GM21423 (cell line): ENCODE measurements at regions not wholly inside any gene's neighbourhood (a gene's known extent, or its start where the extent isn't known, plus 50 kb on each side); places are given as distances from the start of the nearest gene placed in this dataset.

Source experiments
- ATAC-seq: cut with Tn5 transposase; IDR thresholded peaks from one replicate; pipeline ENCODE4 v1.9.1; 2021; ENCODE audit warnings: mild to moderate bottlenecking, moderate library complexity; ENCODE audit not compliant: unreplicated experiment

DNA sequence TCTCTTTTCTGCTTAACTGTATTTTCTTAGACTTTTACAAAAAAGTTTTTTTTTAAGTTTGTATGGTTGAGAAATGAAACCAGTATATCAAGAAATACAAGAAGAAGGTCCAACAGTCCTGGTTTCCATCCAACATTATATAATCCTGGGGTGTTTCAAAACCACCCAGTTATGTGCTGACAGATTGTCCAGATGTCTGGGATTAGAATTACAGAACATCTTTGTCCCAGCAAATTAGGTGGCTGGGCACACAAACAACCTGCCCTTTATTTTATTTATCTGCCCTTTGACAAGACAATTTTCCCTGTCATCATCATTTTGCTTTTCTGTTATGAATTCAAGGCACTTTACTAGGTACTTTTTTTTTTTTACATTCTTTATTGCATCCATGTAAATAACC is 622.1 kb downstream of the PLPP3 start:
- ATAC-seq = no peak

DNA sequence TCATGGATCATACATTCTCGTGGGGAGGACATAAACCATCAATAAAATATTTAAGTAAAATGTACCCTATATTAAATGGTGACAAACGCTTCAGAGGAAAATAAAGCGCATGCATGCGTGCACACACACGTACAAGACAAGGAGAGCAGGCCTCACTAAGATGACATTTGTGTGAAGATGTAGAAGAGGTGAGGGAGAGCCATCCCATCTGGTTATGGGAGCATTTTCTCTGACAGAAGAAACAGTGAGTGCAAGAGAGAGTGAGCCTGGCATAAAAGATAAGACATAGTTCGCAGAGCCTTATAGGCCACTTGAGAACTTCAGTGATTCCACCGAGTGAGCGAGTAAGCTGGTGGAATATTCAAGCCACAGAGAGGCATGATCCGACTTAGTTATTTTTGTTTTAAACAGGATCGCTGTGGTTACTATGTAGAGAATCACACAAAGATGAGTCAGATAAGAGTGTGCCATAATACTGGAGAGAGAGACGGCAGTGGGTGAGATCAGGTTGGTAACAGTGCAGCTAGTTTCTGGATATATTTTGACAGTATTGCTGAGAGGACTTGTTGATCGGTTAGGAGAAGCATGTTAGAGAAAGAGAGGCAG is 624.2 kb downstream of the PLPP3 start:
- ATAC-seq = no peak

DNA sequence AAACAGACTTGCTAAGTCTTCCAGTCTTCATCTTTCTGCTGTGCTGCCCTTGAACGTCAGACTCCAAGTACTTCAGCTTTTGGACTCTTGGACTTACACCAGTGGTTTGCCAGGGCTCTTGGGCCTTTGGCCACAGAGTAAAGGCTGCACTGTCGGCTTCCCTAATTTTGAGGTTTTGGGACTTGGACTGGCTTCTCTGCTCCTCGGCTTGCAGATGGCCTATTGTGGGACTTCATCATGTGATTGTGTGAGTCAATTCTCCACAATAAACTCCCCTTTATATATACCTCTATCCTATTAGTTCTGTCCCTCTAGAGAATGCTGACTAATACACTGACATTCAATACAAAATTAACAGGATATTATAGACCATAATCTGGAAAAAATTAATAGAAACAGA is 628.1 kb downstream of the PLPP3 start:
- no peak for ATAC-seq

DNA sequence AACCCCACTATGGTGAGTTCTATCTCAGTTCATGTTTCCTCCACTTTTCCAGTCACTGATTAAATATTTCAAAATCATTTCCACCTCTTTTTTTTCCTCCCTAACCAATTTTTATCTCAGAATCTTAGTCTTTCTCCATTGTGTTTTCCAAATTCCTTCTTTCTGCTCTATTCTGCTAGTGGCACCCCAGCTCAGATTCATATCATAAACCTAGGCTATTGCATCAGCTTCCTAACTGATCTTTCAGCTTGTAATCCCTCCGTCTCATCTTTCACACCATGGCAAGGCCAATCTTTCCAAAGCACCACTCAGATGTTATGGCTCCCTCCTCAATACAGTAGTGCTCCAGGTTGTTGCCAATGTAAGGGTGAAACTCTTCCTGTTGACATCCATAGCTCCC is 631.9 kb downstream of the PLPP3 start:
- no peak for ATAC-seq

DNA sequence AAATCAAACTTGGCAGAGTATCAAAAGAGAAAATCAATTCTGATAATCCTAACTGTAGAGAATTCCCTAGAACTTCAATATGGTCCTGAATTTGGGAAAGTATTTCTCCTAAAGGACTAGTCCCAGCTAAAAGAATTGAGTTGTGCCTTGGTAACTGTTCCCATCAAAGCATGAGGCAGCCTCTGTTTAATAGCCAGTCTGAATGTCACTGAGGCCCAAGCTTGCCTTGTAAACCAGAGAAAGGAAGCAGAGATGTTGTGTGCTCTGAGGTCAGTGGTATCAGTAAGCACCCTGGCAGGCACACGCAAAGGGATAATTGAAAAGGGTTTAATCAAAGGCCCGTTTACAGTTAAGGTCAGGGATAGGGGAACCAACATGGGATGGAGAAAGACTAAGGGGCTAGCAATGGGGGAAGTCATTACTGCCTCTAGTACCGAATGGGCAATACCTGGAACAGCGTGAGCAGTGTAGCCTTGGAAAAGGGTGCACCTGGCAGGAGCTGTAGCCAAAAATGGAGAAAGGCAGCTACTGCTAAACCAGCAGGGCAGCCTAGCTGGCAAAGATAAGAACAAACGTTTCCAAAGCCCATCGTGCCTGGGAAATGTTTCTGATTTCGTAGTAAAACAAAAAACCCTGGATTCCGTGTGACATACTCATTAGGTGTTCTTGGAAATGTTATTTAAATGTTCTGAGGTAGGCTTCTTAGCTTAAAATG is 635.5 kb downstream of the PLPP3 start:
- no peak for ATAC-seq

DNA sequence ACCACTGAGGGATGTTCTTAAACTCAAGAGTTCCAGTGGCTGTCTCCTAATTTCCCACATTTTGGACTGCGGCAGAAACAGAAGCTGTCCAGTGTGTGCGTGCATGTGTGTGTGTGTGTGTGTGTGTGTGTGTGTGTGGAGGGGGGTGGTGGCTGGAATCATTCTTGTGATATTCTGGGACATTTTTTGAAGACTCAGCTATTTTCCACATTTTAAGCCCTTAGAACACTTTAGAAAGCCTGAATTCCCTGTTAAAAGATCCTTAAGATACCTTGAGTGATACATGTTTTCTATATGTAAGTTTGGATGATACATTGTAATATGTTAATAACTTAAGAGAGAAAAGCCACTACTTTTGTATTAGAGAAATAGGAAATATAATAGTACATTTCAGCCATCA is 636.4 kb downstream of the PLPP3 start:
- no peak for ATAC-seq

DNA sequence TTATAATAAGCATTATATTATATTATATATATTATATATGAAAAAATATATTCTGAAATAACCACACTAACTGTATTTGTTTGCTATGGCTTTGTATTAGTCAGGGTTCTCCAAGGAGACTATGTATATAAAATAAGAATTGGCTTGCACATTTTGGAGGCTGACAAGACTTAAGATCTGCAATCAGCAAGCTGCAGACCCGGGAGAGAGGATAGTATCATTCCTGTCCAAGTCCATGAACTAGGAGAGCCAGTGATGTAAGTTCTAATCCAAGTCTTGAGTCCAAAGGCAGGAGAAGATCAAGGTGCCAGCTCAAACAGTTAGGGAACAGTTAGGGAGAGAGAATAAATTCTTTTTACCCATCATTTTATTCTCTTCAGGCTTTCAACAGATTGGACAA is 639.5 kb downstream of the PLPP3 start:
- no peak for ATAC-seq

DNA sequence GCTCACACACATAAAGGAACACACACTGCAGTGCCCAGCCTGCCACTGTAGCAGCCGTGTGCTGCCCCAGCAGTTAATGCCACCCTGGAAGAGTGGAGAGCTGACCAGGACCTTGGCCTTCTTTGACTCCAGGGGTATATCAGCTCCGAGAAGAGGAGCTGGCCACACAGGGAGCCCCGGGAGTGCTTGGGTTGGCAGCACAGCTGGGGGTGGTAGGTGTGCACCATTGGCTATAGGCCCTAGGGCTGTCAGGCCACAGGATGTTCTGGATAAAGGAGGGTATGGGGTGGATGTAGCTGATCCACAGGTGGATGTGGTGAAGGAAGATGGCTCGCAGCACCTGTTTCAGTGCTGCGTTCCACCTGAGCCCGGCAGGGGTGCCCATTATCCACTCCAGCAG is 640.5 kb downstream of the PLPP3 start:
- no peak for ATAC-seq

DNA sequence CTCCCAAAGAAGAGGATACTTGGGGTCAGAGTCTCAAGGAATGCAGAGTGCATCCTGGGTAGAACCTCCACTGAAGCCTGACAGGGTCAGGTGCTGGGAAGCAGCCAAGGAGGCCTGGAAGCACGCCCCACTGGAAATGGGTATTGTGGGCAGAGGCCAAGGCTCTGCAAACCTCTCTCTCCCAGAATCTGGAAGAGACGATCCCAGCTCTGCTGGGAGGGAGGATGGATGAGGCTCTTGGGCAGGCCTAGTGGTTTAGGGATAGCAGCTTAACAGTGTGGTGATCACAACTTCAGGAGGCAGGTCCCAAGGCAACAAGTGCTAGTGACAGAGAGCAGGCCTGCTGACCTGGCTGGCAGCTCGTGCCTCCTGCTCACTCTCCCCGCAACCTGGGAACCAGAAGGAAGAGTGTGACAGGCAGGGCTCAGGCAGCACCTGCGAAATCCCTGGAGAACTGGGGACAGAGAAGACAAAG is 641.0 kb downstream of the PLPP3 start:
- ATAC-seq = no peak

DNA sequence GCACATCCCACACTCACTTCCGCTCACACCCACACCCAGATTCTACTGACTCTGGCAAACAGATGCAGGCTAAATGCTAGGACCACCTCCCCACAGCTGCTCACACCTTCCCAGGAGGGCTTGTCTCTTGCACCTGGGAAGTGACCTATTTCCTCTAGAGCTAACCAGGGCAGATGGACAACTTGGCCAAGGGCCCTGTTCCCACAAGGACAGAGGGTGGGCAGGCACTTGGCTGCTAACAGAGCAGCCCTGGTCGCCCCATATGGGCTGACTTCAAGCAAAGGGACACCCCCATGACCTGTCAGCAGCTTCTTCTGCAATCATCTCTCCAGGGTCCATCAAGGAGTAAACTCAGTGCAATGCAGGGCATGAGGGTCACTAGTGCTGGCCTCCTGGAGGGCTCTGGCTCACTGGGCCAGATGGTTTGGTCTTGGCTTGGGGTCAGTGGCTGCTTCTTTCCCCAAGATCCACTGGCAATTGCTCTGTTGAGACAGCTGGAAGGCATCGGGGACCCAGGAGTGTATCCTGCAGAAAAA is 641.5 kb downstream of the PLPP3 start:
- no peak for ATAC-seq

DNA sequence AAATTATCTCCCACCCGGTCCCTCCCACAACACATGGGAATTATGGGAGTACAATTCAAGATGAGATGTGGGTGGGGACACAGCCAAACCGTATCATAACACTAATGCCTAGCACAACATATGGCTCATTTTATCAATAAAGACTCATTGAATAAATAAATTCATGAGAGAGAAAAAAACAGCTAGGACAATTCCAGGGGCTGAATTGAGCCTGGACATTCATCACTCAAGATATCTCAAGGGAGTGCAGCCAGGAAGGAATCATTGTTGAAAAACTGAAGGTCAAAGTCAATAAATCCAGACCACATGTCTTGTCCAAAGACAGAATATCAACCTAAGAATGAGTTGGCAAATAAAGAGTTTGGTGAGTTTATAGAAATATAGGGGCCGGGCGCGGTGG is 644.1 kb downstream of the PLPP3 start:
- ATAC-seq = no peak

DNA sequence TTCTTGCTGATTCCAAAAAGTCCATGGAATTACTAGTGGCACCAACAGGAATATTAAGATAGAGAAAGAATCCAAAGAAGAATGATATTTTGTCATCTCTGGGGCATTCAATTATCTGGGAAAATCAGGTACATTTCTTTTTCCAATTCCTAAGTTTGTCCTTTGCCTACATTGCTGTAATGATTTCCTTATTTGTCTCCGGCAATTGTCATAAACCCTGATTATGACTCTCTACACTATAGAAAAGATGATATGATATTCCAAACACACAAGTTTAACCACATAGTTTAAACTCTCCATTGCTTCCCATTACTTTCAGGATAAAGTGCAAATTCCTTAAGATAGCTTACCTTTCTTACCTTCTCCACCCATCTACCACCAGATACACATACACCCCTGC is 647.0 kb downstream of the PLPP3 start:
- ATAC-seq = no peak

DNA sequence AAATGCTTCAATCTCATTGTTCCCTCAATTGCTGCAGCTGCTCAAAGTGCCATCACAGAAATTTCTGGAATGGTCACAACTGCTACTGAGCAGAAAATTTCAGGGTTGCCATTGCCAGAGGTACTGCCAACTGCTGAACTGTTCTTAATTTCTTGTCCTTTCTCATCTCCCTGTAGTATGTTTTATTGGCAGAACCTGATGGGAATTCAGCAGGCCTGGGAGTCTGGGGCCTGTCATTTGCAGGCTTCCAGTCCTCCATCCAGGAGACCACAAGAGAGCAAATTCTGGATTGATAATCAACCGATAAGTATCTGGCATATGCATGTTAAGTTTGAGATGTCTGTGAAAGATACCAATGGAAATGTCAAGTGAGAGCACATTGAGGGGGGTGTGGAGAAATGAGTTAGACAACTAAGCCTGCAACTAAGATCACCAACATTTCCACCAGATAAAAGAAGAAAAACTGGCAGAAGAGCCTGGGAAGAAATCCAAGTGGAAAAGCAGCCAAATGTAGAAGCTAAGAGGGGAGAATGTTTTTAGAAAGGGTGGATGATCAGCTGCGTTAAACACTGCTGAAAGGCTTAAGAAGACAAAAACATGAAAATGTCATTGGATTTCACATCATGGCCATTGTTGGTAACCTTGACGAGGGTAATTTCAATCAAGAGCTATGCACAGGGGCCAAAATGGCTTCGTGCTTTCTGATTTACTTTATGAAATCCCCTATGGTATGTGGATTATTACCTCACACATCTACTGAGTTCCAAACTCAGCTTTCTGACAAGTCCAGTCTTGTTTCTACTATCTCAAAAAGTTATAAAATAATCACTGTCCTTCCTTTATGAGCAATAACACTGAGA is 648.1 kb downstream of the PLPP3 start:
- ATAC-seq = no peak

DNA sequence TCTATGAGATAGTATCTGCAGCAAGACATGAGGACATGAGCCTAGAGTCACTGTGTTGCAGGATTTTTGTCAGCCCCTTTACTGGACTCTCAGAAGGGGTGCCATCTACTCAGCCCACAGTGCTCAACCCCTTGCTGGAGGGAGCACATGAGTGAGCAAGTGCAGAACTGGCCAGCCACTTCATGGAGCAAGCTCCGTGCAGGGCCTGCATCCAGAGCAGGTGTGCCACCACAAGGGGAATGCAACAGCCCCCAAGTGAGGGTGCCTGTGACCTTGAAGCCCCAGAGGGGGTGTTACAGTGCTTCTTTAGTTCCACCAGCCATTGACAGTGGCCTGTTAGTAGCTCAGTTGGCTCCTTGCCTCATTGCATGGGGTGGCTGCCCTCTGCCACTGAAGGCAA is 649.7 kb downstream of the PLPP3 start:
- ATAC-seq = no peak

DNA sequence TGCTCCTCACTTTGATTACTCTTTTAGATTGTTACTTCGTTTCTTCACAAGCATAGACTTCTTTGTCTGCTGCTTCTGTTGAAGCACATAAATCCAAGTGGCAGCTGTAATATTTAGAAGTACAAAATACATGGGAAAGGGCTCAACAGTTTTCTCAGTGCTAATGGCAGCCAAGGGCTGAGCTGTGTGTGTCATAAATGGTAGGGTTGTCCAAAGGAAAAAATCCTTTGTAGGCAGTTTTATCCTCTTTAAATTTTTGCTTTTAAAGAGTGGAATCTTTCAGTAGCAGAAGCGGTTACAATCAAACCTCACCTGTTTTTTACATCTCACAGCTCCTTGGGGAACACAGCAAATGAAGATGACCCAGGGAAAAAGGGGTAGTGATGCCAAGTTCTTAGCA is 650.8 kb downstream of the PLPP3 start:
- ATAC-seq = no peak

DNA sequence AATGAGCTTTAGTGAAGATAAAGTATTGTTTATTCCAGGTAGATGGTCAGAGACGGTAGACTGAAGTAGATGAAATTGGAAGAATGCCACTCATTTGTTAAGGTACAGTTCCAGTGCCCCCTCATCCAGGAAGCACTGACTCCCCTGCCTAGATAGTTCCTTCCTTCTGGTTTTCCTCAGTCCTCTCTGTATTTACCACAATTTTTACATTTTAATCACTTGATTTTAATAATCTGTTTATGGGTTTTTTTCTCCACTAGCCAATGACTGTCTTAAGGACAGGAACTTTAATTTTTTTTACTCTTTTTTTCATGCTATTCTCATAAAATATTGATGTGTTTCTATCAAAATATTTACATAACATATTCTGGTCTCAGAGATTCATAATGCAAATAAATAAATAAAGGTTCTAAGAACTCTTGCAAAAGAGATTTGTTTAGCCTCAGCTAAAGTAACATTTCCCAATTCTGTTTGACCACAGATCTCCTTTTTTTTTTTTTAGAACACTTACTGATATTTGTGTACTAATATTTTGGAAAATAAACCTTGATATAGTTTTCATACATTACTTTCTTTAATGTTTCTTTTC is 651.6 kb downstream of the PLPP3 start:
- no peak for ATAC-seq

DNA sequence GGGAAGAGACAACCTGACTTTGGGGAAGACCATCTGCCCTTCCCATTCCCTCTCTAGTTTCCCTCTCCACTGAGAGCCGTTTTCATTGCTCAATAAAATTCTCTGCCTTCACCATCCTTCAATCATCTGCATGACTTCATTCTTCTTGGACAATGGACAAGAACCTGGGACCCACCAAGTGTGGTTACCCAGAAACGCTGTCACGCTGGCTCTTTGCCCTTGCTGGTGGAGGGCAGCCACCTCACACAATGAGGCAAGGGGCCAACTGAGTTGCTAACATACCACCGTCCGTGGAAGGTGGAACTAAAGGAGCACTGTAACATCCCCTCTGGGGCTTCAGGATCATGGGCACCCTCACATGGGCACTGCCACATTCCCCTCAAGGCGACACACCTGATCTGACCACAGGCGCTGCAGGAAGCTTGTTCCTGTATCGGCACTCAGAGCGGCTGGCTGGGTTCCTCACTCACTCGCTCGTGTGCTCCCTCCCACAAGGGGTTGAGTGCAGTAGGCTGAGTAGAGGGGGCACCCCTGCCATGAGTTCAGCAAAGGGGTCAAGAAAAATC is 652.4 kb downstream of the PLPP3 start:
- no peak for ATAC-seq

DNA sequence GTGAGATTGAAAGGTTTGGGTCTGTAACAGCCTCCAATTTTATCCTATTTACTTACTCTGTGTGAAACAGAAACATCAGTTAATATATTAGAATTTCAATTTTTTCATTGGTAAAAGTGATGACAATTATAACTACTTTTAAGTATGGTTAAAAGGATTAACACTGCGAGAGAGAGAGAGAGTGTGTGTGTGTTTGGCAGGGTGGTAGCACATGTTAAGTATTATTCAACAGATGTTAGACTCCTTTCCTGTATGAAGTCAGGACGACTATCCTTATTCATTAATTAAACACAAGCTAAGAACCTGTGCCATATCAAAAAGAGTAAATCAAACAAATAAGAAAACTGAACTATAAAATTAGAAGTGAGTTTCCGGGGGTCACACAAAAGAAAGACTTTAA is 662.5 kb downstream of the PLPP3 start:
- no peak for ATAC-seq

DNA sequence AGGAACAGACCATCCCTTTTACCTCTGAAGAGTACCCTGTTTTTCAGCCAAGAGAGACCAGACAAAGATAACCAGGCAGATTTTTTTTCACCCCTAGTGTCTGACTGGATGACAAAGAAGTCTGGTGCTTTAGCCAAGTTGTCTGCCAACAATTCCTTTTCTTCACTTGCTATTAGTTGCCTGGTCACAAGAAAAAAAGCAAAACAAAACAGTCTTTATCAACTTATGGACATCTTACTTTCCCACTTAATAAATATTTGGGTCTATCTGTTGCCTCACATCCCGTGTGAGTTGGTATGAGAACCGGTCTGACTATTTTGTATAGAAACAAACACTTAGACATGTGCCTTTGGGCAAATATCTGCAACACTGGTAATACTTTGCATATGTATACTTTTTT is 662.9 kb downstream of the PLPP3 start:
- no peak for ATAC-seq

DNA sequence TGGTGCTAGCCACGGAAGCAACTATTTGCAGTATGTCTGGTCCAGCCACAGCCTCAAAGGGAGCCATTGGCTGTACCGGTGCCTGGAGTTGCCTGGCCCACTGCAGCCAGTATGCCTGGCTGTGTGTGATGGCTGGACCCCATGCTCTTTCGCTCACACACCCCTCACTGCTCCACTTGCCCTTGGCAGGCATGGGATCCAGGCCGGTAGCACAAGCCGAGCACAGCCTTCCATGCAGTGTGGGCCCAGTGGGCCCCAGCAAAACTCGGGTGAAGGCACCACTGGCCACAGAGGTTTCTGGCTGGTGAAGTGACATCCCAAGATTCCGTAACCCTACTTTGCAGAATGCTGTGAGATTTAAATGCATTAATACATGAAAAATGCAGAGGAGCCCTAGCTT is 665.8 kb downstream of the PLPP3 start:
- ATAC-seq = no peak

DNA sequence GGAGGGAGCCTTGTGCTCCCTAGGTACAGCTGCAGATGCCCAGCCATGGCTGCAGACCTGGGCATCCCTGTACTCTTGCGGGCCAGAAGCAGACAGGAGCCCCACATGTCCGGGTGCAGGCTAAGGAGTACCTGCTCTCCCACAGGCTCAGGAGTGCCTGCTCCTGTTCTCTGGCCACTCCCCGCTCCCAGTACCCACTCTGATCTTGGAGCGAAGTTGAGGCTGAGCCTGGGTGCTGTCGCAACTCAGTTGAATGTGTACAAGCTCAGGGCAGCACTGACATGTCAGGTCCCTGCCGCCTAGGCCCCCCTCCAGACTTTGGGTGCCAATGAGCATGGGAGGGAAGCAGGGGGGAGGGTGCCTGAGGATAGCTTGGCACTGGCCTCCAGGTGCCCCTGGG is 666.9 kb downstream of the PLPP3 start:
- ATAC-seq = no peak
